ENCODE measurements at regions not wholly inside any gene's neighbourhood (a gene's known extent, or its start where the extent isn't known, plus 50 kb on each side); places are given as distances from the start of the nearest gene placed in this dataset.

DNA sequence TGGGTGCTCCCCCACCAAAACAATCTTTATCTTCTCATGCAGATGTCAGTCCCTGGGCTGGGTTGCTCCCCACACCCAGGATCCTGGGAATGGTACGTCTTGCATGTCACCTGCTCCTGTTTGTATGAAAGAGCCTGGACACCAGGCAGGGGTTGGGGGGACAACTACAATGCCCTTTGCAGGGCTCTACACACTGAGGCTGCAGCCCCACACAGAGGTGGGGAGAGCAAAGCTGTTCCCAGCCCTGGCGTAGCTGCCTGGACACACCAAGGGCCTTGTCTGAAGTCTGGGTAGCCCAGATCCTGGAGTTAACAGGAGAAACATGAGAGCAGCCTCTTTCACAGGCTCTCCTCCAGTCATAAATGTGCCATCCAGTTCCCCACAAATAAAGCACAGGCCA lies 61.2 kb upstream of the TMEM72 start (continued):
- TF ChIP-seq, protein P1, sequence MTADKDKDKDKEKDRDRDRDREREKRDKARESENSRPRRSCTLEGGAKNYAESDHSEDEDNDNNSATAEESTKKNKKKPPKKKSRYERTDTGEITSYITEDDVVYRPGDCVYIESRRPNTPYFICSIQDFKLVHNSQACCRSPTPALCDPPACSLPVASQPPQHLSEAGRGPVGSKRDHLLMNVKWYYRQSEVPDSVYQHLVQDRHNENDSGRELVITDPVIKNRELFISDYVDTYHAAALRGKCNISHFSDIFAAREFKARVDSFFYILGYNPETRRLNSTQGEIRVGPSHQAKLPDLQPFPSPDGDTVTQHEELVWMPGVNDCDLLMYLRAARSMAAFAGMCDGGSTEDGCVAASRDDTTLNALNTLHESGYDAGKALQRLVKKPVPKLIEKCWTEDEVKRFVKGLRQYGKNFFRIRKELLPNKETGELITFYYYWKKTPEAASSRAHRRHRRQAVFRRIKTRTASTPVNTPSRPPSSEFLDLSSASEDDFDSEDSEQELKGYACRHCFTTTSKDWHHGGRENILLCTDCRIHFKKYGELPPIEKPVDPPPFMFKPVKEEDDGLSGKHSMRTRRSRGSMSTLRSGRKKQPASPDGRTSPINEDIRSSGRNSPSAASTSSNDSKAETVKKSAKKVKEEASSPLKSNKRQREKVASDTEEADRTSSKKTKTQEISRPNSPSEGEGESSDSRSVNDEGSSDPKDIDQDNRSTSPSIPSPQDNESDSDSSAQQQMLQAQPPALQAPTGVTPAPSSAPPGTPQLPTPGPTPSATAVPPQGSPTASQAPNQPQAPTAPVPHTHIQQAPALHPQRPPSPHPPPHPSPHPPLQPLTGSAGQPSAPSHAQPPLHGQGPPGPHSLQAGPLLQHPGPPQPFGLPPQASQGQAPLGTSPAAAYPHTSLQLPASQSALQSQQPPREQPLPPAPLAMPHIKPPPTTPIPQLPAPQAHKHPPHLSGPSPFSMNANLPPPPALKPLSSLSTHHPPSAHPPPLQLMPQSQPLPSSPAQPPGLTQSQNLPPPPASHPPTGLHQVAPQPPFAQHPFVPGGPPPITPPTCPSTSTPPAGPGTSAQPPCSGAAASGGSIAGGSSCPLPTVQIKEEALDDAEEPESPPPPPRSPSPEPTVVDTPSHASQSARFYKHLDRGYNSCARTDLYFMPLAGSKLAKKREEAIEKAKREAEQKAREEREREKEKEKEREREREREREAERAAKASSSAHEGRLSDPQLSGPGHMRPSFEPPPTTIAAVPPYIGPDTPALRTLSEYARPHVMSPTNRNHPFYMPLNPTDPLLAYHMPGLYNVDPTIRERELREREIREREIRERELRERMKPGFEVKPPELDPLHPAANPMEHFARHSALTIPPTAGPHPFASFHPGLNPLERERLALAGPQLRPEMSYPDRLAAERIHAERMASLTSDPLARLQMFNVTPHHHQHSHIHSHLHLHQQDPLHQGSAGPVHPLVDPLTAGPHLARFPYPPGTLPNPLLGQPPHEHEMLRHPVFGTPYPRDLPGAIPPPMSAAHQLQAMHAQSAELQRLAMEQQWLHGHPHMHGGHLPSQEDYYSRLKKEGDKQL (CRISPR knock-in tag; IDR thresholded peaks at IDR 0.05; ENCODE audit: borderline replicate concordance), result no peak
- TF ChIP-seq, protein P2, sequence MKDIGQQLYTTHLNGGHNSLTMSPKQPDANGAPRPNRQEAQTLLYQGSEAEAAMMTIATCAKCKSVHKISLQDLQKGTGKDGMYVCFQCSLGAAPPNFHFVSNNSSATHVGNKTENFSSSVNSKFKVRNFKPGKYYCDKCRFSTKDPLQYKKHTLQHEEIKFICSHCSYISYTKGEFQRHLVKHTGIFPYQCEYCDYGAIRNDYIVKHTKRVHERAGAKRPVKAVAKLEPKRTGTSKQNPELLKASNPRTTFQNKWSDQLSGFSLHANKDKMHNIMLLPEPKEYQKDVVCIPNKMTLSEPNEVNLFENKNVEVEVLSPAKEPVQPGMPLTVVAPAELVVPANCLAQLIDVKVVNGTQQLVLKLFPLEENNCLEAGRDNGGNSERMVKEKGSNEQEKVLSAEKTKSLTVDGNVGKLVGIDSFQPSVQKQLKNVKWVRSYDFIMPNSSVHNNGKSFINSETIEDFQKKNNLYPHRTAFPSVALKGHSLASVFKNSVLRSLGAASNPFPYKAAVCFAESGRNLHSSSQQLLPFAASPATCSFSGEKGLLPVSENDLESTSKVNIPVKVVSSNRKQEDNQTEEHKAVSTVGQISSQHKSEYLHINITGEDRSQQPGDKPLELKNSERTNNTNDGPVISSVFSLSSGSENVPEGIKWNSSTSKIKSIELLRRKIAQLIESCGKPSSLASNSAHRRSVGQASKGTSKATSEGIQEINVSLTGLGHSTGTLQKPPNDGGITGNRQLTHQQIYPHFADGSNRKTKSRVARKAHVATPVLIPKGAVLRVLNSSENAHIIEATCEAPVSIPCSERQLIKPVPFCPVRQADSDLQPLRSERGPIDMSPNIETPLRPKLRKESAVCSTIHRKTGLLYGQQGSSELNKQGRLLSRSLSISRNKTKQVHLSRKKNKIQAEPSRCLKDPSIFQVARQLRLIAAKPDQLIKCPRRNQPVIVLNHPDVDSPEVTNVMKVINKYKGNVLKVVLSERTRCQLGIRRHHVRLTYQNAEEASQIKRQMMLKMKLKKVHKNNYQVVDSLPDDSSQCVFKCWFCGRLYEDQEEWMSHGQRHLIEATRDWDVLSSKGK (CRISPR knock-in tag; IDR thresholded peaks at IDR 0.05), result no peak
- TF ChIP-seq, protein P3, sequence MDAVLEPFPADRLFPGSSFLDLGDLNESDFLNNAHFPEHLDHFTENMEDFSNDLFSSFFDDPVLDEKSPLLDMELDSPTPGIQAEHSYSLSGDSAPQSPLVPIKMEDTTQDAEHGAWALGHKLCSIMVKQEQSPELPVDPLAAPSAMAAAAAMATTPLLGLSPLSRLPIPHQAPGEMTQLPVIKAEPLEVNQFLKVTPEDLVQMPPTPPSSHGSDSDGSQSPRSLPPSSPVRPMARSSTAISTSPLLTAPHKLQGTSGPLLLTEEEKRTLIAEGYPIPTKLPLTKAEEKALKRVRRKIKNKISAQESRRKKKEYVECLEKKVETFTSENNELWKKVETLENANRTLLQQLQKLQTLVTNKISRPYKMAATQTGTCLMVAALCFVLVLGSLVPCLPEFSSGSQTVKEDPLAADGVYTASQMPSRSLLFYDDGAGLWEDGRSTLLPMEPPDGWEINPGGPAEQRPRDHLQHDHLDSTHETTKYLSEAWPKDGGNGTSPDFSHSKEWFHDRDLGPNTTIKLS (IDR thresholded peaks at IDR 0.05; ENCODE audit: borderline replicate concordance, low read depth), result no peak
- TF ChIP-seq, protein P4, sequence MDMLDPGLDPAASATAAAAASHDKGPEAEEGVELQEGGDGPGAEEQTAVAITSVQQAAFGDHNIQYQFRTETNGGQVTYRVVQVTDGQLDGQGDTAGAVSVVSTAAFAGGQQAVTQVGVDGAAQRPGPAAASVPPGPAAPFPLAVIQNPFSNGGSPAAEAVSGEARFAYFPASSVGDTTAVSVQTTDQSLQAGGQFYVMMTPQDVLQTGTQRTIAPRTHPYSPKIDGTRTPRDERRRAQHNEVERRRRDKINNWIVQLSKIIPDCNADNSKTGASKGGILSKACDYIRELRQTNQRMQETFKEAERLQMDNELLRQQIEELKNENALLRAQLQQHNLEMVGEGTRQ (CRISPR knock-in tag; IDR thresholded peaks at IDR 0.05), result no peak
- TF ChIP-seq HMG20B (CRISPR knock-in tag; IDR thresholded peaks at IDR 0.05) (no peak), CXXC5 (CRISPR knock-in tag; IDR thresholded peaks at IDR 0.05) (no peak), SNIP1 (IDR thresholded peaks at IDR 0.05; ENCODE audit: low read depth) (no peak)
- TF ChIP-seq, protein P5, sequence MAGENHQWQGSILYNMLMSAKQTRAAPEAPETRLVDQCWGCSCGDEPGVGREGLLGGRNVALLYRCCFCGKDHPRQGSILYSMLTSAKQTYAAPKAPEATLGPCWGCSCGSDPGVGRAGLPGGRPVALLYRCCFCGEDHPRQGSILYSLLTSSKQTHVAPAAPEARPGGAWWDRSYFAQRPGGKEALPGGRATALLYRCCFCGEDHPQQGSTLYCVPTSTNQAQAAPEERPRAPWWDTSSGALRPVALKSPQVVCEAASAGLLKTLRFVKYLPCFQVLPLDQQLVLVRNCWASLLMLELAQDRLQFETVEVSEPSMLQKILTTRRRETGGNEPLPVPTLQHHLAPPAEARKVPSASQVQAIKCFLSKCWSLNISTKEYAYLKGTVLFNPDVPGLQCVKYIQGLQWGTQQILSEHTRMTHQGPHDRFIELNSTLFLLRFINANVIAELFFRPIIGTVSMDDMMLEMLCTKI (IDR thresholded peaks at IDR 0.05; ENCODE audit: partially characterized antibody), result no peak
- TF ChIP-seq, protein P6, sequence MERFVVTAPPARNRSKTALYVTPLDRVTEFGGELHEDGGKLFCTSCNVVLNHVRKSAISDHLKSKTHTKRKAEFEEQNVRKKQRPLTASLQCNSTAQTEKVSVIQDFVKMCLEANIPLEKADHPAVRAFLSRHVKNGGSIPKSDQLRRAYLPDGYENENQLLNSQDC (CRISPR knock-in tag; IDR thresholded peaks at IDR 0.05), result no peak

All from K562 (cell line).